HUES64 (cell line): ENCODE measurements at regions not wholly inside any gene's neighbourhood (a gene's known extent, or its start where the extent isn't known, plus 50 kb on each side); places are given as distances from the start of the nearest gene placed in this dataset.
"Not testable (repeated sequence)": the region's sequence is repeated elsewhere in the genome, so short reads cannot be mapped to it uniquely, and the experiment has no call there.

Experiments used
- H3K27ac ChIP-seq: 2 replicates; pipeline ENCODE4 v1.7.0; 2013; ENCODE audit warnings: low read depth, low read length, inconsistent platforms
- H3K27me3 ChIP-seq: 2 replicates; pipeline ENCODE4 v1.6.1; 2013; ENCODE audit warnings: mild to moderate bottlenecking, low read length; ENCODE audit not compliant: insufficient read depth
- H3K36me3 ChIP-seq: 2 replicates; pipeline ENCODE4 v1.6.1; 2013; ENCODE audit warnings: mild to moderate bottlenecking, low read length; ENCODE audit not compliant: insufficient read depth
- H3K4me1 ChIP-seq: 2 replicates; pipeline ENCODE4 v1.6.1; 2013; ENCODE audit warnings: mild to moderate bottlenecking, low read length, moderate library complexity; ENCODE audit not compliant: insufficient read depth
- H3K4me3 ChIP-seq: 2 replicates; pipeline ENCODE4 v1.5.1; 2013; ENCODE audit warnings: mild to moderate bottlenecking, low read length, moderate library complexity
- H3K9ac ChIP-seq: 2 replicates; pipeline ENCODE4 v1.6.1; 2013; ENCODE audit warnings: mild to moderate bottlenecking, low read depth, low read length
- H3K9me3 ChIP-seq: 2 replicates; pipeline ENCODE4 v1.6.1; 2013; ENCODE audit warnings: low read depth, low read length; ENCODE audit not compliant: insufficient read depth
- WGBS: fragments of 150-250, 120-280 bp; methylation state at CpG from one replicate; pipeline ENCODE4 v1.1.7; 2013; ENCODE audit warnings: missing lambda C conversion rate; 5-methylcytosine and 5-hydroxymethylcytosine counted together

DNA sequence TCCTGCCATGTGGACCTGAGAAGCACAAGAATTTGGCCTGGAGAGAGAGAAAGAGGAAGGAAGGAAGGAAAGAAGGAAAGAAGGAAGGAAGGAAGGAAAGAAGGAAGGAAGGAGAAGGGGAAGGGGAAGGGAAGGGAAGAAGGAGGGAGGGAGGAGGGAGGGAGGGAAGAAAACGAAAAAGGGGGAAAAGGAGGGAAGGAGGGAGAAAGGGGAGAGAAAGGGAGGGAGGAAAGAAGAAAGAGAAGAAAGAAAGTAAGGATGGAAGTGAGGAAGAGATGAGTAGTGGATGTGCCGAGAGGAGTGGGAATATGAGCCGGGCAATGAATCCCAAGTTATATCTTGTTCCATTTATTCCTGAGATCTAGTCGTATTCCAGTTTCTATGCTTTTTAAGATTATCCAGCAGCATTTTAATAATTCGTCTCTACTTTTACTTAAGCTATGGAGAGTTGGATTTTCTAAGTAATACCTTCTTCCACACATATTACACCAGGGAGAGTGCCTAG, 247.8 kb downstream of the TDRD15 start:
- 87% methylated on average over 4 of the region's 5 CpGs for WGBS
- Histone ChIP-seq H3K9ac (no peak overlapping the region), H3K27ac (no peak overlapping the region), H3K4me3 (no peak overlapping the region), H3K36me3 (no peaks in the 10 kb centered on the region), H3K4me1 (peaks cover 3% of the 10 kb centered on the region; the same call in 1 of the 2 replicates), H3K27me3 (no peaks in the 10 kb centered on the region), H3K9me3 (no peaks in the 10 kb centered on the region)

DNA sequence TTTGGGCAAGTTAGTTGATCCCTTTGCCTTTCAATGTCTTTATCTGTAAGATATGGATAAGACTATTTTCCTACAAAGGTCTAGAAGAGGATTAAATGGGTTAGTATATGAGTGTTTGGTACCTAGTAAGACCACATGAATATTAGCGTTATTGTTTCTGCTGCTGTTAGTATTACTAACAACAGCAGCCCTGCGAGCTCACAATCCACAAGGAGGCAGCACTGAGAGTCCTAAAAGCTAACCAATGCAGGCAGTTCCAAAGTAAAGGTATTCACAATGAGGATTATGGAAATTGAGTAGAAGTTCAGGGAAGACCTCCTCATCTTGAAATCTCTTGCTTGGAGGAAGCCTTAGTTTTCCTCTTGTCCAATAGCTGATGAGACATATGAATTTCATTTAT, 248.9 kb downstream of the TDRD15 start:
- WGBS: 69% methylated on average over 2 of the region's 2 CpGs
- no peaks in the 10 kb centered on the region for H3K27me3 ChIP-seq
- no peak overlapping the region for H3K4me3 ChIP-seq
- H3K9me3 ChIP-seq: no peaks in the 10 kb centered on the region
- H3K9ac ChIP-seq: no peak overlapping the region
- H3K36me3 ChIP-seq: no peaks in the 10 kb centered on the region
- H3K4me1 ChIP-seq: no peaks in the 10 kb centered on the region
- H3K27ac ChIP-seq: no peak overlapping the region

DNA sequence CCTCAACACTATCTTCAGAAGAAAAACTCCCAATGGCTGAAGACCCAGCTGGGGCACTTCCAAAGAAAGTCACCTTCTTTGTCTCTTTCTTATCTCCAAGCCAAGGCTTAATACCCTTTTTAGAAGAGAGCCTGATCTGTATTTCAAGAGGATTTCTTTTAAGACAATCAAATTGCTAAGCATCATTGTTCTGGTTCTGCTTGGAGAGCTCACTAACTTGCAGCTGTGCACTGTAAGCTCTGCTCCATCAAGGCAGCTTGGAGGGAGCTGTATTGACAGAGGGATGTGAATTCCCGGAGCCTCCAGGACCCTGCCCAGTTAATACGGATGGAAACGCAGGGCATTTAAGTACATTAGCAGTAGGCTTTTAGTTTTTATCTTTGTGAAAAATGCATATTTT, 253.1 kb downstream of the TDRD15 start:
- H3K9me3 ChIP-seq: no peaks in the 10 kb centered on the region
- no peaks in the 10 kb centered on the region for H3K27me3 ChIP-seq
- no peak overlapping the region for H3K27ac ChIP-seq
- no peaks in the 10 kb centered on the region for H3K36me3 ChIP-seq
- no peaks in the 10 kb centered on the region for H3K4me1 ChIP-seq
- no peak overlapping the region for H3K4me3 ChIP-seq
- H3K9ac ChIP-seq: no peak overlapping the region
- WGBS: 92% methylated on average over 3 of the region's 3 CpGs

DNA sequence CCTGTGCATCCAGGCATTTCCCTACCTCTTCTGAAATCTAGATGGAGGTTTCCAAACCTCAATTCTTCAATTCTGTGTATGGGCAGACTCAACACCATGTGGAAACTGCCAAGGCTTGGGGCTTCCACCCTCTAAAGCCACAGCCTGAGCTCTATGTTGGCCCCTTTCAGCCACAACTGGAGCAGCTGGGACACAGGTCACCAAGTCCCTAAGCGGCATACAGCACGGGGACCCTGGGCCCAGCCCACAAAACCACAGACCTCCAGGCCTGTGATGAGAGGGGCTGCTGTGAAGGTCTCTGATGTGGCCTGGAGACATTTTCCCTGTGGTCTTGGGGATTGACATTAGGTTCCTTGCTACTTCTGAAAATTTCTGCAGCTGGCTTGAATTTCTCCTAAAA, 255.4 kb downstream of the TDRD15 start:
- H3K4me3 ChIP-seq: no peak overlapping the region
- no peaks in the 10 kb centered on the region for H3K4me1 ChIP-seq
- H3K36me3 ChIP-seq: no peaks in the 10 kb centered on the region
- no peak overlapping the region for H3K9ac ChIP-seq
- 96% methylated on average over 2 of the region's 2 CpGs for WGBS
- H3K27ac ChIP-seq: no peak overlapping the region
- H3K9me3 ChIP-seq: no peaks in the 10 kb centered on the region
- no peaks in the 10 kb centered on the region for H3K27me3 ChIP-seq

DNA sequence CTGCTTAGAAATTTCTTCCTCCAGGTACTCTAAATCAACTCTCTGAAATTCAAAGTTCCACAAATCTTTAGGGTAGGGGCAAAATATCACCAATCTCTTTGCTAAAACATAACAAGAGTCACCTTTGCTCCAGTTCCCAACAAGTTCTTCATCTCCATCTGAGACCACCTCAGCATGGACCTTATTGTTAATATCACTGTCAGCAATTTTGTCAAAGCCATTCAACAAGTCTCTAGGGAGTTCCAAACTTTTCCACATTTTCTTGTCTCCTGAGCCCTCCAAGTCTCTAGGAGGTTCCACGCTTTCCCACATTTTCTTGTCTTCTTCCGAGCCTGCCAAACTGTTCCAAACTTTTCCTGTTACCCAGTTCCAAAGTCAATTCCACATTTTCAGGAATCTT, 255.9 kb downstream of the TDRD15 start:
- H3K27me3 ChIP-seq, H3K27ac ChIP-seq, H3K4me1 ChIP-seq, H3K36me3 ChIP-seq, H3K4me3 ChIP-seq, H3K9me3 ChIP-seq, H3K9ac ChIP-seq: not testable (repeated sequence)
- WGBS: 96% methylated on average over 2 of the region's 2 CpGs

DNA sequence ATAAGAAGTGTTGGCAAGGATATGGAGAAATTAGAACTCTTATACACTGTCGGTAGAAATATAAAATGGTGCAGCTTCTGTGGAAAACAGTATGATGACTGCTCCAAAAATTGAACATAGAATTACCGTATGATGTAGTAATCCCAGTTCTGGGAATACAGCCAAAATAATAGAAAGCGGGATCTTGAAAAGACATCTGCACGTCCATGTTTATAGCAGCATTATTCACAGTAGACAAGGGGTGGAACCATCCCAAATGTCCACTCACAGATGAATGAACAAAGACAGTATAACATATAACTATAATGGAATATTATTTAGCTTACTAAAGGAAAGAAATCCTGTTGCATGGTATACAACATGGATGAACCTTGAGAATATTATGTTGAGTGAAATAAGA, 257.7 kb downstream of the TDRD15 start:
- 99% methylated on average over 4 of the region's 4 CpGs for WGBS
- Histone ChIP-seq H3K4me1 (no peaks in the 10 kb centered on the region), H3K9me3 (no peaks in the 10 kb centered on the region), H3K27me3 (no peaks in the 10 kb centered on the region), H3K27ac (no peak overlapping the region), H3K4me3 (no peak overlapping the region), H3K9ac (no peak overlapping the region), H3K36me3 (no peaks in the 10 kb centered on the region)

DNA sequence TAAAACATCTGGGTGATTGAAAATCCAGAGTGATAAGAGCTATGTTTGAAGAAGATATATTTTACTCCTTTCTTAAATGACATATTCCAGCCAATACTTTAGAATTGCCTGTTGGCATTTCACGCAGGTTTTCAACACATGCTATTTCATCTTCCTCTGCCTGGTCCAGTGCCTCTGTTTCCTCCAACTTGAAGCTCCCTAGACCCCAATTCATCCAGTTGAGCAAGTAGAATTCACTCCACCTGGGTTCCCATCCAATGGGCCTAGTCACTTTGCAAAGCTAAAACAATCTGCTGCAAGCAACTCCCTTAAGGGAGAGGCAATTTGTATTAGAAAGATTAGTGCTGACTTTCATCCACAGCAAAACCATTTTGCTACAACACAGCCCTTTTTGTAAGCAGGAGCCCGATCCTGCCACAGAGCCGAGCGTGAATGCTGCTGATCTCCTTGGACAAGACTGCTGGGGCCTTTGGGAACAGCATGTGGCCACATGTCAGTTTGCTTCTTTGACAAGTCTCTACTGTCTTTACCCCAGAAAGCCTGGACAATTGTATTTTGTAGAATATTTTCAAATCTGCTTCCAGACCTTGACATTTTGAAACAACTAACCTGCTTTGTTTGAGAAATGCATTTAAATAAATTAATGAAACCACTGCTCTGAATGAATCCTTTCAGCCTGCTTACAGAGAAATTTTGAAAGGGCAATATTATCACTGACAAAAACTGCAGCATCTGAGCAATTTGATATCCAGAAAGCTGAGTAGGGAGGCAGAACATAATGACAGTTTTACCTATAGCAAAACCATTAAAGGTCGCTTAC, 259.1 kb downstream of the TDRD15 start:
- Histone ChIP-seq H3K36me3 (no peaks in the 10 kb centered on the region), H3K27ac (no peak overlapping the region), H3K9me3 (no peaks in the 10 kb centered on the region), H3K9ac (no peak overlapping the region), H3K4me1 (no peaks in the 10 kb centered on the region), H3K27me3 (no peaks in the 10 kb centered on the region), H3K4me3 (no peak overlapping the region)
- WGBS: 88% methylated on average over 4 of the region's 5 CpGs

DNA sequence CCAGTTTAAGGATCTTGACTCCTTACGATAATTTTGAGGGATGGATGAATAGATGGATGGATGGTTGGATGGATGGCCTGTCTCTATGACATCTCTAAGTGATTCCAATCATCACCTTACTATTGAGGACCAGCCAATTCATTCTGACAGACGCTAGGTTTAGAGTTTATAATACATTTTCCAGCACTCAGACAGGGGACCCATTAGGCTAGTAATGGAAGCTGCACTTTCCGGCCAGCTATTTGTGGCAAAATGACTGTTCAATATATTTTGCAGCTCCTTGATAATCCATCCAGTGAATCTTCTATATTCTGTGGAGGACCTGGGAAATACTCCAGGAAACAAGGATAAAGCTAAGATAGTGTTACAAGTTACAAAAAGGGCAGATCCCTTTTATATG, 262.9 kb downstream of the TDRD15 start:
- no peaks in the 10 kb centered on the region for H3K27me3 ChIP-seq
- no peaks in the 10 kb centered on the region for H3K36me3 ChIP-seq
- H3K4me1 ChIP-seq: no peaks in the 10 kb centered on the region
- no peak overlapping the region for H3K27ac ChIP-seq
- WGBS: 91% methylated on average over 2 of the region's 3 CpGs
- H3K4me3 ChIP-seq: no peak overlapping the region
- H3K9me3 ChIP-seq: no peaks in the 10 kb centered on the region
- no peak overlapping the region for H3K9ac ChIP-seq

DNA sequence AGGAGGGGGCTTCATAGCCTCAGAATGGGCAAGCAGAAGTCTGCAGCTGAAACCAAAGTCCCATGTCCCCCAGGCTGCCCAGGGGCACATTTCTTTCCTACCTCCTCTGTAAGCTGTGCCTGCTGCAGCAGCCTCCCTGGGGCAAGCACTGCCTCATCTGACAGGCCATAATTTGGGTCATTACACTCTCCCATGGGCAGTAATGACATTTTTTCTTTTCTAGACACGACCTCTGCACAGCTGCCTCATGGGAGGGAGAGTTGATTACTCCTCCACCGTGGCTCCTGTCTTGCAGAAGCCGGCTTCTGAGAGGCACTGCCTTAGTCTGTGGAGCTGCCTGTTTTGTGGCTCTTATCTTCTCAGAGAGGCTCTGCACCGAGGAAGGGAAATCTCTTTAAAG, 268.9 kb downstream of the TDRD15 start:
- Histone ChIP-seq H3K4me1 (no peaks in the 10 kb centered on the region), H3K4me3 (no peak overlapping the region), H3K36me3 (no peaks in the 10 kb centered on the region), H3K9ac (no peak overlapping the region), H3K27me3 (no peaks in the 10 kb centered on the region), H3K9me3 (no peaks in the 10 kb centered on the region), H3K27ac (no peak overlapping the region)
- 77% methylated on average over 4 of the region's 4 CpGs for whole genome bisulfite sequencing

DNA sequence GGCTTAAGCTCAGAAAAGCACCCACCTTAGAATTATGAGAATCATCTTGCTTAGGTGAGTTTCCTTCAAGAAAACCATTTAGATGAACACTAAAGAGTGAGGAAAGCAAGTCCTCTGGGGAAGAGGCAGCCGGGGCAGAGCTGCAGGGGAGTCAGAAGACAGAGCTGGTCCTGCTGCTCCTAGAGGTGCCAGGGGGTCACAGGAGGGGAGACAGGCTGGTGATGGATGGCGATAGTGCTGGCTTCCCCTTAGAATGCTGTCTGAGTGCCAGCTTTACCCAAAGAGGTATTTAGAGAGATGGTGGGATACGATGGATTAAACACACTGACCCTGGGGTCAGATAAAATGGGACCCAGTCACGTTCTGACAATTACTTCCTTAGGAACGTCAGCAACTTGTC, 269.4 kb downstream of the TDRD15 start:
- Histone ChIP-seq H3K27me3 (no peaks in the 10 kb centered on the region), H3K27ac (no peak overlapping the region), H3K9ac (no peak overlapping the region), H3K9me3 (no peaks in the 10 kb centered on the region), H3K4me3 (no peak overlapping the region), H3K4me1 (no peaks in the 10 kb centered on the region), H3K36me3 (no peaks in the 10 kb centered on the region)
- 90% methylated on average over 5 of the region's 5 CpGs for WGBS

DNA sequence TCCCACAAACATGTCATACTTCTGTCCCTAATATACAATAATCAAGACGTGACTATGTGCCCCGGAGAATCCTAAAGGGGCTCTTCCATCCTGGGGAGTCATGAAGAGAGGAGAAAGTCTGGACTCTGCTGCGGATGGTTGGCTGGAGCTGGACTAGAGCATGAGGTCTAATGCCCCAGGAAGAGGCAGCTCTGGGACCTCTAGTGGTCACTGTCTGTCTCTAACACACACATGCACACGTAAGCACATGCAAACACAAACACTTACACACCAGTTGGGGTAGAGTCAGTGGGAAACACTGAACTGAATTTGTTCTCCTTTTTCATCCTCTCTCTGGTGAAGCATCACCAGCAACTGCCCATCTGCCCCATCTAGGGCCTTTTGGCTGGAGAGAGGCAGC, 271.6 kb downstream of the TDRD15 start:
- Histone ChIP-seq H3K36me3 (no peaks in the 10 kb centered on the region), H3K9me3 (no peaks in the 10 kb centered on the region), H3K27me3 (no peaks in the 10 kb centered on the region), H3K4me1 (no peaks in the 10 kb centered on the region), H3K9ac (no peak overlapping the region), H3K27ac (no peak overlapping the region), H3K4me3 (no peak overlapping the region)
- 86% methylated on average over 4 of the region's 4 CpGs for WGBS

DNA sequence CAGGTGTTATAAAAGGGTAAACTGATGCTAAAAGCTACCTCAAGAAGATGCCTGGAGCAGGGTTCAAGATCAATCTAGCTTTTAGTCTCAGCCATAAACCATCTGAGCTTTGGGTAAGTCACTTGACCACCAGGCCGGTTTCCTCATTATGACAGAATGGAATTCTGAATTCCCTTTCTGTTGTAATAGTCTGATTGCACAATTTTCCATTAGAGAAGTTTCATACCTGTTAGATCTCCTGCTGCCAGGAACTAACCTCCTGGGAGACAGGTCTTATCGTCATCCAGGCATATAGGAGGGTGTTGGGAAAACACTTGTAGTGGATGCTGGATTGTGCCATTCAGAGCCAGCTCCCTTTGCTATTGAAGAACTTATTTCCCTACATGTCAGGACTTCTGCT, 272.5 kb downstream of the TDRD15 start:
- Histone ChIP-seq H3K27me3 (no peaks in the 10 kb centered on the region), H3K36me3 (no peaks in the 10 kb centered on the region), H3K9ac (no peak overlapping the region), H3K9me3 (no peaks in the 10 kb centered on the region), H3K27ac (no peak overlapping the region), H3K4me1 (no peaks in the 10 kb centered on the region), H3K4me3 (no peak overlapping the region)
- 100% methylated on average over 2 of the region's 2 CpGs for WGBS
